ENCODE measurements at regions not wholly inside any gene's neighbourhood (a gene's known extent, or its start where the extent isn't known, plus 50 kb on each side); places are given as distances from the start of the nearest gene placed in this dataset.
A peak's percentile ranks its signal among the peaks of the same experiment; 100 is the strongest.

DNA sequence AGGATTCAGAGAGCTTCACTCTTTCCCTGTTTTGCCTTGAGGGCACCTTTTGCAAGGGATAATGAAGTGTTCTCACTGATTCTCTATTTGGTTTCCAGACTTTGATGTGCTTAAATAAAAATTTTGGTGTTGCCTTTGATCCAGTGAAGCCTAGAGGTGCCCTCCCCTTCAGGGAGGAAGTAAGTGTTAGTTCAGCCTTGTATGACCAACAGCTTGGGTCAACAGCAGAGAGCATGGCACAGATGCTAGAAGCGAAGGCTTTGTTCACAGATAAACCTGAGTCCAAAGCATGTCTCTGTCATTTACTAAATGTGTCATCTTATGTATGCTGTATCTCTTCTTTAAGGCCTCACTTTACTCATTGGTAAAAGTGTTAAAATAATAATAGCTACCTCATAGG is 52.8 kb upstream of the STXBP6 start:
- DNase-seq (ENCODE audit: low spot score), result peak; percentile 75
- TF ChIP-seq ELF3 (CRISPR knock-in tag; IDR thresholded peaks at IDR 0.05) (peak; percentile 86), ETV5 (CRISPR knock-in tag; IDR thresholded peaks at IDR 0.05; ENCODE audit: borderline replicate concordance) (peak; percentile 84; the same call in 1 of the 2 replicates), CREB1 (IDR thresholded peaks at IDR 0.05) (peak; percentile 22; the same call in 1 of the 2 replicates), CREB1 (CRISPR knock-in tag; IDR thresholded peaks at IDR 0.05) (no peak), HNRNPL (IDR thresholded peaks at IDR 0.05; ENCODE audit: low read depth, low read length) (0 out of 2 replicates have a peak, but pooled peaks have one; percentile 40), ZNF644 (CRISPR knock-in tag; IDR thresholded peaks at IDR 0.05; ENCODE audit: low read depth) (peak; percentile 78; the same call in 1 of the 2 replicates), TBX2 (CRISPR knock-in tag; IDR thresholded peaks at IDR 0.05; ENCODE audit: borderline replicate concordance) (peak; percentile 45; the same call in 1 of the 2 replicates), TCF7 (IDR thresholded peaks at IDR 0.05; ENCODE audit: low read depth) (peak; percentile 88), ZIK1 (CRISPR knock-in tag; IDR thresholded peaks at IDR 0.05; ENCODE audit: borderline replicate concordance, low read depth) (no peak)
- TF ChIP-seq, protein P1, sequence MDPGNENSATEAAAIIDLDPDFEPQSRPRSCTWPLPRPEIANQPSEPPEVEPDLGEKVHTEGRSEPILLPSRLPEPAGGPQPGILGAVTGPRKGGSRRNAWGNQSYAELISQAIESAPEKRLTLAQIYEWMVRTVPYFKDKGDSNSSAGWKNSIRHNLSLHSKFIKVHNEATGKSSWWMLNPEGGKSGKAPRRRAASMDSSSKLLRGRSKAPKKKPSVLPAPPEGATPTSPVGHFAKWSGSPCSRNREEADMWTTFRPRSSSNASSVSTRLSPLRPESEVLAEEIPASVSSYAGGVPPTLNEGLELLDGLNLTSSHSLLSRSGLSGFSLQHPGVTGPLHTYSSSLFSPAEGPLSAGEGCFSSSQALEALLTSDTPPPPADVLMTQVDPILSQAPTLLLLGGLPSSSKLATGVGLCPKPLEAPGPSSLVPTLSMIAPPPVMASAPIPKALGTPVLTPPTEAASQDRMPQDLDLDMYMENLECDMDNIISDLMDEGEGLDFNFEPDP (CRISPR knock-in tag; conservative IDR thresholded peaks at IDR 0.05), result no peak
- TF ChIP-seq, protein P2, sequence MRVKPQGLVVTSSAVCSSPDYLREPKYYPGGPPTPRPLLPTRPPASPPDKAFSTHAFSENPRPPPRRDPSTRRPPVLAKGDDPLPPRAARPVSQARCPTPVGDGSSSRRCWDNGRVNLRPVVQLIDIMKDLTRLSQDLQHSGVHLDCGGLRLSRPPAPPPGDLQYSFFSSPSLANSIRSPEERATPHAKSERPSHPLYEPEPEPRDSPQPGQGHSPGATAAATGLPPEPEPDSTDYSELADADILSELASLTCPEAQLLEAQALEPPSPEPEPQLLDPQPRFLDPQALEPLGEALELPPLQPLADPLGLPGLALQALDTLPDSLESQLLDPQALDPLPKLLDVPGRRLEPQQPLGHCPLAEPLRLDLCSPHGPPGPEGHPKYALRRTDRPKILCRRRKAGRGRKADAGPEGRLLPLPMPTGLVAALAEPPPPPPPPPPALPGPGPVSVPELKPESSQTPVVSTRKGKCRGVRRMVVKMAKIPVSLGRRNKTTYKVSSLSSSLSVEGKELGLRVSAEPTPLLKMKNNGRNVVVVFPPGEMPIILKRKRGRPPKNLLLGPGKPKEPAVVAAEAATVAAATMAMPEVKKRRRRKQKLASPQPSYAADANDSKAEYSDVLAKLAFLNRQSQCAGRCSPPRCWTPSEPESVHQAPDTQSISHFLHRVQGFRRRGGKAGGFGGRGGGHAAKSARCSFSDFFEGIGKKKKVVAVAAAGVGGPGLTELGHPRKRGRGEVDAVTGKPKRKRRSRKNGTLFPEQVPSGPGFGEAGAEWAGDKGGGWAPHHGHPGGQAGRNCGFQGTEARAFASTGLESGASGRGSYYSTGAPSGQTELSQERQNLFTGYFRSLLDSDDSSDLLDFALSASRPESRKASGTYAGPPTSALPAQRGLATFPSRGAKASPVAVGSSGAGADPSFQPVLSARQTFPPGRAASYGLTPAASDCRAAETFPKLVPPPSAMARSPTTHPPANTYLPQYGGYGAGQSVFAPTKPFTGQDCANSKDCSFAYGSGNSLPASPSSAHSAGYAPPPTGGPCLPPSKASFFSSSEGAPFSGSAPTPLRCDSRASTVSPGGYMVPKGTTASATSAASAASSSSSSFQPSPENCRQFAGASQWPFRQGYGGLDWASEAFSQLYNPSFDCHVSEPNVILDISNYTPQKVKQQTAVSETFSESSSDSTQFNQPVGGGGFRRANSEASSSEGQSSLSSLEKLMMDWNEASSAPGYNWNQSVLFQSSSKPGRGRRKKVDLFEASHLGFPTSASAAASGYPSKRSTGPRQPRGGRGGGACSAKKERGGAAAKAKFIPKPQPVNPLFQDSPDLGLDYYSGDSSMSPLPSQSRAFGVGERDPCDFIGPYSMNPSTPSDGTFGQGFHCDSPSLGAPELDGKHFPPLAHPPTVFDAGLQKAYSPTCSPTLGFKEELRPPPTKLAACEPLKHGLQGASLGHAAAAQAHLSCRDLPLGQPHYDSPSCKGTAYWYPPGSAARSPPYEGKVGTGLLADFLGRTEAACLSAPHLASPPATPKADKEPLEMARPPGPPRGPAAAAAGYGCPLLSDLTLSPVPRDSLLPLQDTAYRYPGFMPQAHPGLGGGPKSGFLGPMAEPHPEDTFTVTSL (CRISPR knock-in tag; IDR thresholded peaks at IDR 0.05; ENCODE audit: borderline replicate concordance), result peak; percentile 63; the same call in 1 of the 2 replicates
- TF ChIP-seq, protein P3, sequence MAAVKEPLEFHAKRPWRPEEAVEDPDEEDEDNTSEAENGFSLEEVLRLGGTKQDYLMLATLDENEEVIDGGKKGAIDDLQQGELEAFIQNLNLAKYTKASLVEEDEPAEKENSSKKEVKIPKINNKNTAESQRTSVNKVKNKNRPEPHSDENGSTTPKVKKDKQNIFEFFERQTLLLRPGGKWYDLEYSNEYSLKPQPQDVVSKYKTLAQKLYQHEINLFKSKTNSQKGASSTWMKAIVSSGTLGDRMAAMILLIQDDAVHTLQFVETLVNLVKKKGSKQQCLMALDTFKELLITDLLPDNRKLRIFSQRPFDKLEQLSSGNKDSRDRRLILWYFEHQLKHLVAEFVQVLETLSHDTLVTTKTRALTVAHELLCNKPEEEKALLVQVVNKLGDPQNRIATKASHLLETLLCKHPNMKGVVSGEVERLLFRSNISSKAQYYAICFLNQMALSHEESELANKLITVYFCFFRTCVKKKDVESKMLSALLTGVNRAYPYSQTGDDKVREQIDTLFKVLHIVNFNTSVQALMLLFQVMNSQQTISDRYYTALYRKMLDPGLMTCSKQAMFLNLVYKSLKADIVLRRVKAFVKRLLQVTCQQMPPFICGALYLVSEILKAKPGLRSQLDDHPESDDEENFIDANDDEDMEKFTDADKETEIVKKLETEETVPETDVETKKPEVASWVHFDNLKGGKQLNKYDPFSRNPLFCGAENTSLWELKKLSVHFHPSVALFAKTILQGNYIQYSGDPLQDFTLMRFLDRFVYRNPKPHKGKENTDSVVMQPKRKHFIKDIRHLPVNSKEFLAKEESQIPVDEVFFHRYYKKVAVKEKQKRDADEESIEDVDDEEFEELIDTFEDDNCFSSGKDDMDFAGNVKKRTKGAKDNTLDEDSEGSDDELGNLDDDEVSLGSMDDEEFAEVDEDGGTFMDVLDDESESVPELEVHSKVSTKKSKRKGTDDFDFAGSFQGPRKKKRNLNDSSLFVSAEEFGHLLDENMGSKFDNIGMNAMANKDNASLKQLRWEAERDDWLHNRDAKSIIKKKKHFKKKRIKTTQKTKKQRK (IDR thresholded peaks at IDR 0.05; ENCODE audit: low read length), result no peak
- TF ChIP-seq, protein P4, sequence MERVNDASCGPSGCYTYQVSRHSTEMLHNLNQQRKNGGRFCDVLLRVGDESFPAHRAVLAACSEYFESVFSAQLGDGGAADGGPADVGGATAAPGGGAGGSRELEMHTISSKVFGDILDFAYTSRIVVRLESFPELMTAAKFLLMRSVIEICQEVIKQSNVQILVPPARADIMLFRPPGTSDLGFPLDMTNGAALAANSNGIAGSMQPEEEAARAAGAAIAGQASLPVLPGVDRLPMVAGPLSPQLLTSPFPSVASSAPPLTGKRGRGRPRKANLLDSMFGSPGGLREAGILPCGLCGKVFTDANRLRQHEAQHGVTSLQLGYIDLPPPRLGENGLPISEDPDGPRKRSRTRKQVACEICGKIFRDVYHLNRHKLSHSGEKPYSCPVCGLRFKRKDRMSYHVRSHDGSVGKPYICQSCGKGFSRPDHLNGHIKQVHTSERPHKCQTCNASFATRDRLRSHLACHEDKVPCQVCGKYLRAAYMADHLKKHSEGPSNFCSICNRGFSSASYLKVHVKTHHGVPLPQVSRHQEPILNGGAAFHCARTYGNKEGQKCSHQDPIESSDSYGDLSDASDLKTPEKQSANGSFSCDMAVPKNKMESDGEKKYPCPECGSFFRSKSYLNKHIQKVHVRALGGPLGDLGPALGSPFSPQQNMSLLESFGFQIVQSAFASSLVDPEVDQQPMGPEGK (CRISPR knock-in tag; IDR thresholded peaks at IDR 0.05), result no peak

More for the DNA sequence above, 52.8 kb upstream of the STXBP6 start:
- no peak overlapping the region for H3K4me3 ChIP-seq (replicated peaks in 1 of 3; ENCODE audit: insufficient read depth in 1 of 3, low read depth in 2 of 3, low read length in 3 of 3)
- ATAC-seq (peak; percentile 93), FAIRE-seq (no peak)
- BruUV-seq (replicated peaks), result no TSS peak
- peaks cover 9% of the 10 kb centered on the region for H3K4me1 ChIP-seq (ENCODE audit: insufficient read depth, low read length)
- H2AFZ ChIP-seq (ENCODE audit: low read length), result no peak overlapping the region
- no peak overlapping the region for H3K27ac ChIP-seq (ENCODE audit: extremely low read length, insufficient read depth, low read length)
- CTCF ChIA-PET (ENCODE audit: low intra/inter-chr PET ratio, low total read pairs), result no interaction called here
- H3K79me2 ChIP-seq (ENCODE audit: insufficient read depth, low read length), result no peaks in the 10 kb centered on the region
- no peaks in the 10 kb centered on the region for H3K9me3 ChIP-seq (ENCODE audit: low read length)
- POLR2A ChIA-PET, result no interaction called here
- no peaks in the 10 kb centered on the region for H3K27me3 ChIP-seq (ENCODE audit: control insufficient read depth in 1 of 2, insufficient read depth in 2 of 2, low read length in 2 of 2)
- intact Hi-C loops (cut with micrococcal nuclease; ENCODE audit: unreplicated experiment) (no loop called here), in situ Hi-C loops (cut with HindIII; ENCODE audit: extremely low pct_ligation_motif_present, low pct_unique_long_range_greater_than_20kb) (no loop called here)
- 3% methylated on average over 1 of the region's 1 CpG for WGBS (ENCODE audit: low lambda C conversion rate)
- H4K20me1 ChIP-seq (ENCODE audit: insufficient read depth, low read length), result no peaks in the 10 kb centered on the region
- H3K36me3 ChIP-seq (replicated peaks in 1 of 2; ENCODE audit: control insufficient read depth in 1 of 2, insufficient read depth in 2 of 2, low read length in 2 of 2), result no peaks in the 10 kb centered on the region
- H3K4me2 ChIP-seq (ENCODE audit: low read depth, low read length), result no peak overlapping the region
- no peak overlapping the region for H3K9ac ChIP-seq (ENCODE audit: insufficient read depth, low read depth, low read length)

All from HepG2 (cell line).